Esophagus squamous epithelium (tissue), 4 donors: ENCODE measurements at regions not wholly inside any gene's neighbourhood (a gene's known extent, or its start where the extent isn't known, plus 50 kb on each side); places are given as distances from the start of the nearest gene placed in this dataset.

ENCODE experiments used
- POLR2A ChIP-seq, 4 donors: fragments of 450-650 bp; IDR thresholded peaks; one replicate each; pipeline ENCODE4 v1.6.1; 2017; ENCODE audit warnings: antibody characterized with exemption in 4 of 4, mild to moderate bottlenecking in 4 of 4, moderate library complexity in 3 of 4
- TF ChIP-seq, protein P1 (sequence below), 6 experiments: fragments of 450-650 bp in 4 of 6; fragments of 200-600 bp in 2 of 6; sonication (generic) in 2 of 6; IDR thresholded peaks; one replicate each; pipeline ENCODE4 v1.5.1; 2016 to 2019; ENCODE audit warnings: antibody characterized with exemption in 6 of 6, mild to moderate bottlenecking in 4 of 6, moderate library complexity in 4 of 6

DNA sequence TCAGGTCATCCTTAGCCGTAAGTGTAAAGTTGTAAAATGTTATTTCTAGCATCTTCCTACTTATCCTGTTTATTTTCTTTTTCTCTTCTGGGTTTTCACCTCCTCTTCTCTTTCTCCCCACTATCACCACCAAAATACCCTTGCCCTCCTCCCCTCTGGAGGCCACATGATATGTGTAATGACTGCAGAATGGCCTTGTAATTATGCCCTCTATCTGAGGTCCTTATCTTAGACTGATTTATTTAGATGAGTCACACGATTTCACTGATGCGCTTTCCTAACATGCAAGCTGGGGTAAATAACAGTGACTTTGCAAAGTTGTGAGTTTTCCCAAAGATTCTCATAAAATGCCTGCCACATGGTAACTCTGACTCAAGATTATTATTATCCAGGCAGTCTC lies 231.8 kb upstream of the GPRIN3 start:
- no peak for TF ChIP-seq POLR2A (IDR thresholded peaks at IDR 0.05)
- TF ChIP-seq, protein P1, sequence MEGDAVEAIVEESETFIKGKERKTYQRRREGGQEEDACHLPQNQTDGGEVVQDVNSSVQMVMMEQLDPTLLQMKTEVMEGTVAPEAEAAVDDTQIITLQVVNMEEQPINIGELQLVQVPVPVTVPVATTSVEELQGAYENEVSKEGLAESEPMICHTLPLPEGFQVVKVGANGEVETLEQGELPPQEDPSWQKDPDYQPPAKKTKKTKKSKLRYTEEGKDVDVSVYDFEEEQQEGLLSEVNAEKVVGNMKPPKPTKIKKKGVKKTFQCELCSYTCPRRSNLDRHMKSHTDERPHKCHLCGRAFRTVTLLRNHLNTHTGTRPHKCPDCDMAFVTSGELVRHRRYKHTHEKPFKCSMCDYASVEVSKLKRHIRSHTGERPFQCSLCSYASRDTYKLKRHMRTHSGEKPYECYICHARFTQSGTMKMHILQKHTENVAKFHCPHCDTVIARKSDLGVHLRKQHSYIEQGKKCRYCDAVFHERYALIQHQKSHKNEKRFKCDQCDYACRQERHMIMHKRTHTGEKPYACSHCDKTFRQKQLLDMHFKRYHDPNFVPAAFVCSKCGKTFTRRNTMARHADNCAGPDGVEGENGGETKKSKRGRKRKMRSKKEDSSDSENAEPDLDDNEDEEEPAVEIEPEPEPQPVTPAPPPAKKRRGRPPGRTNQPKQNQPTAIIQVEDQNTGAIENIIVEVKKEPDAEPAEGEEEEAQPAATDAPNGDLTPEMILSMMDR (IDR thresholded peaks at IDR 0.05) = no peak
